Endodermal cell (in vitro differentiated cells): ENCODE measurements at regions not wholly inside any gene's neighbourhood (a gene's known extent, or its start where the extent isn't known, plus 50 kb on each side); places are given as distances from the start of the nearest gene placed in this dataset.

Experiments used
- DNase-seq: peaks from one replicate; pipeline ENCODE4 v3.0.0-alpha.2; 2017
- H3K27ac ChIP-seq: 2 replicates; pipeline ENCODE4 v1.5.1; 2013; ENCODE audit warnings: mild to moderate bottlenecking, low read depth, low read length, moderate library complexity
- H3K27me3 ChIP-seq: 2 replicates; pipeline ENCODE4 v1.6.1; 2013; ENCODE audit warnings: mild to moderate bottlenecking, low read length, moderate library complexity; ENCODE audit not compliant: insufficient read depth, control insufficient read depth, poor library complexity, severe bottlenecking
- H3K36me3 ChIP-seq: 2 replicates; pipeline ENCODE4 v1.7.0; 2013; ENCODE audit warnings: mild to moderate bottlenecking, low read length, moderate library complexity; ENCODE audit not compliant: control insufficient read depth, insufficient read depth
- H3K4me1 ChIP-seq: one replicate; pipeline ENCODE4 v1.7.0; 2013; ENCODE audit warnings: low read length; ENCODE audit not compliant: control insufficient read depth, insufficient read depth
- H3K4me3 ChIP-seq: 2 replicates; pipeline ENCODE4 v1.5.1; 2013; ENCODE audit warnings: mild to moderate bottlenecking, low read length, moderate library complexity
- H3K9ac ChIP-seq: 2 replicates; pipeline ENCODE4 v1.6.1; 2013; ENCODE audit warnings: mild to moderate bottlenecking, low read length, moderate library complexity; ENCODE audit not compliant: poor library complexity, severe bottlenecking; ENCODE audit errors: extremely low read depth
- H3K9me3 ChIP-seq: 2 replicates; pipeline ENCODE4 v1.6.1; 2013; ENCODE audit warnings: mild to moderate bottlenecking, low read length, moderate library complexity; ENCODE audit not compliant: control insufficient read depth
- H3K27ac Mint-ChIP-seq: 2 replicates; pipeline ENCODE4 v1.8.0; 2020; ENCODE audit warnings: mixed read lengths
- H3K27me3 Mint-ChIP-seq: 2 replicates; pipeline ENCODE4 v1.8.0; 2021; ENCODE audit warnings: mild to moderate bottlenecking, mixed read lengths; ENCODE audit not compliant: insufficient read depth
- H3K36me3 Mint-ChIP-seq: 2 replicates; pipeline ENCODE4 v1.8.0; 2020; ENCODE audit warnings: low read depth, mixed read lengths
- H3K4me1 Mint-ChIP-seq: 2 replicates; pipeline ENCODE4 v1.8.0; 2020; ENCODE audit warnings: mixed read lengths
- H3K4me3 Mint-ChIP-seq: 2 replicates; pipeline ENCODE4 v1.8.0; 2020; ENCODE audit warnings: mild to moderate bottlenecking, moderate library complexity, mixed read lengths
- H3K9me3 Mint-ChIP-seq: 2 replicates; pipeline ENCODE4 v1.8.0; 2020; ENCODE audit warnings: mild to moderate bottlenecking, mixed read lengths
- CTCF ChIP-seq: fragments of 200-600 bp; sonication (generic); conservative IDR thresholded peaks from 2 replicates; pipeline ENCODE4 v1.5.0; 2021; ENCODE audit warnings: antibody characterized with exemption, mild to moderate bottlenecking
- WGBS, 2 experiments: methylation state at CpG; one replicate each; pipeline versions ENCODE4 v1.1.5 to v1.1.7; 2013; ENCODE audit warnings: missing lambda C conversion rate in 2 of 2, mixed read lengths in 1 of 2; ENCODE audit not compliant: insufficient coverage in 1 of 2, insufficient read length in 1 of 2; 5-methylcytosine and 5-hydroxymethylcytosine counted together

- H3K4me3 Mint-ChIP-seq: no peak overlapping the region
- H3K4me3 ChIP-seq: no peak overlapping the region
- no peaks in the 10 kb centered on the region for H3K27me3 Mint-ChIP-seq
- H3K27me3 ChIP-seq: no peaks in the 10 kb centered on the region
- no peak overlapping the region for H3K9ac ChIP-seq
- H3K9me3 Mint-ChIP-seq: no peaks in the 10 kb centered on the region
- no peak for DNase-seq
- no peaks in the 10 kb centered on the region for H3K36me3 ChIP-seq
- no peak overlapping the region for H3K27ac Mint-ChIP-seq
- no peaks in the 10 kb centered on the region for H3K9me3 ChIP-seq
- no peaks in the 10 kb centered on the region for H3K36me3 Mint-ChIP-seq
- 83 to 88% methylated on average over 12 to 16 of the region's 16 CpGs for WGBS, 2 experiments
- H3K27ac ChIP-seq: no peak overlapping the region
- no peaks in the 10 kb centered on the region for H3K4me1 Mint-ChIP-seq
- no peaks in the 10 kb centered on the region for H3K4me1 ChIP-seq
- no peak for TF ChIP-seq CTCF
Observed at GRCh38 chr2:239552213-239552926, 151.6 kb upstream of the HDAC4 start.

GRCh38 chr2:239551206-239551605 is 150.4 kb upstream of the HDAC4 start:
- Mint-ChIP-seq H3K4me3 (no peak overlapping the region), H3K27me3 (no peaks in the 10 kb centered on the region), H3K4me1 (no peaks in the 10 kb centered on the region), H3K36me3 (no peaks in the 10 kb centered on the region), H3K9me3 (no peaks in the 10 kb centered on the region), H3K27ac (no peak overlapping the region)
- no peak overlapping the region for H3K9ac ChIP-seq
- no peak overlapping the region for H3K27ac ChIP-seq
- DNase-seq: no peak
- H3K4me1 ChIP-seq: no peaks in the 10 kb centered on the region
- H3K9me3 ChIP-seq: no peaks in the 10 kb centered on the region
- no peak for TF ChIP-seq CTCF
- H3K36me3 ChIP-seq: no peaks in the 10 kb centered on the region
- no peaks in the 10 kb centered on the region for H3K27me3 ChIP-seq
- WGBS, 2 experiments: 90 to 98% methylated on average over 5 to 6 of the region's 6 CpGs
- no peak overlapping the region for H3K4me3 ChIP-seq

GRCh38 chr2:239550357-239550756 is 149.5 kb upstream of the HDAC4 start:
- Histone ChIP-seq H3K9me3 (no peaks in the 10 kb centered on the region), H3K4me1 (no peaks in the 10 kb centered on the region), H3K27me3 (no peaks in the 10 kb centered on the region), H3K36me3 (no peaks in the 10 kb centered on the region), H3K9ac (no peak overlapping the region), H3K4me3 (no peak overlapping the region), H3K27ac (no peak overlapping the region)
- WGBS, 2 experiments: 95% methylated on average over 1 of the region's 3 CpGs; no CpG with 5 or more reads in 1 of the 2 experiments
- H3K4me3 Mint-ChIP-seq: no peak overlapping the region
- H3K27ac Mint-ChIP-seq: no peak overlapping the region
- H3K9me3 Mint-ChIP-seq: no peaks in the 10 kb centered on the region
- no peak for TF ChIP-seq CTCF
- no peaks in the 10 kb centered on the region for H3K4me1 Mint-ChIP-seq
- no peak for DNase-seq
- no peaks in the 10 kb centered on the region for H3K27me3 Mint-ChIP-seq
- no peaks in the 10 kb centered on the region for H3K36me3 Mint-ChIP-seq
